ENCODE measurements at regions not wholly inside any gene's neighbourhood (a gene's known extent, or its start where the extent isn't known, plus 50 kb on each side); places are given as distances from the start of the nearest gene placed in this dataset.
"Not testable (repeated sequence)": the region's sequence is repeated elsewhere in the genome, so short reads cannot be mapped to it uniquely, and the experiment has no call there.

GRCh38 chr17:27107386-27108328 is 186.3 kb upstream of the WSB1 start (continued):
- TF ChIP-seq ZBTB11 (CRISPR knock-in tag; IDR thresholded peaks at IDR 0.05), result peak in 1 of 3 experiments; percentile 67; a peak in 2 of 6 replicates
- not testable (repeated sequence) for TF ChIP-seq NR2C2, ZNF740, CEBPG (CRISPR knock-in tag; IDR thresholded peaks at IDR 0.05)
- TF ChIP-seq NR2C2 (tag; IDR thresholded peaks at IDR 0.05), result peak; percentile 47; the same call in 1 of the 2 replicates
- TF ChIP-seq TEAD1 (CRISPR knock-in tag; IDR thresholded peaks at IDR 0.05), result peak in 1 of 2 experiments; percentile 72; a peak in 2 of 4 replicates
- TF ChIP-seq, protein P1, sequence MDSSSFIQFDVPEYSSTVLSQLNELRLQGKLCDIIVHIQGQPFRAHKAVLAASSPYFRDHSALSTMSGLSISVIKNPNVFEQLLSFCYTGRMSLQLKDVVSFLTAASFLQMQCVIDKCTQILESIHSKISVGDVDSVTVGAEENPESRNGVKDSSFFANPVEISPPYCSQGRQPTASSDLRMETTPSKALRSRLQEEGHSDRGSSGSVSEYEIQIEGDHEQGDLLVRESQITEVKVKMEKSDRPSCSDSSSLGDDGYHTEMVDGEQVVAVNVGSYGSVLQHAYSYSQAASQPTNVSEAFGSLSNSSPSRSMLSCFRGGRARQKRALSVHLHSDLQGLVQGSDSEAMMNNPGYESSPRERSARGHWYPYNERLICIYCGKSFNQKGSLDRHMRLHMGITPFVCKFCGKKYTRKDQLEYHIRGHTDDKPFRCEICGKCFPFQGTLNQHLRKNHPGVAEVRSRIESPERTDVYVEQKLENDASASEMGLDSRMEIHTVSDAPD (CRISPR knock-in tag; IDR thresholded peaks at IDR 0.05), result peak; percentile 73; the same call in 1 of the 2 replicates
- TF ChIP-seq NFE2L1 (tag; IDR thresholded peaks at IDR 0.05; ENCODE audit: borderline replicate concordance, low read depth), result peak; percentile 61; the same call in 1 of the 2 replicates
- TF ChIP-seq ZNF584 (CRISPR knock-in tag; IDR thresholded peaks at IDR 0.05; ENCODE audit: low read depth), result peak; percentile 88
- 0 out of 2 replicates have a peak, but pooled peaks have one; percentile 45 for TF ChIP-seq ZNF354B (CRISPR knock-in tag; IDR thresholded peaks at IDR 0.05)
- peak in 1 of 2 experiments; percentile 93; a peak in 2 of 4 replicates for TF ChIP-seq ZNF740 (tag; IDR thresholded peaks at IDR 0.05)
- TF ChIP-seq CXXC5 (CRISPR knock-in tag; IDR thresholded peaks at IDR 0.05), result peak; percentile 70
- 0 out of 4 replicates have a peak, but pooled peaks of 1 of the 2 experiments have one; percentile 7 for TF ChIP-seq CEBPG (tag; conservative IDR thresholded peaks at IDR 0.05 in 1 of 2, IDR thresholded peaks at IDR 0.05 in 1 of 2)
- TF ChIP-seq DIDO1 (tag; IDR thresholded peaks at IDR 0.05; ENCODE audit: low read depth), result 0 out of 2 replicates have a peak, but pooled peaks have one; percentile 19
- TF ChIP-seq, protein P2, sequence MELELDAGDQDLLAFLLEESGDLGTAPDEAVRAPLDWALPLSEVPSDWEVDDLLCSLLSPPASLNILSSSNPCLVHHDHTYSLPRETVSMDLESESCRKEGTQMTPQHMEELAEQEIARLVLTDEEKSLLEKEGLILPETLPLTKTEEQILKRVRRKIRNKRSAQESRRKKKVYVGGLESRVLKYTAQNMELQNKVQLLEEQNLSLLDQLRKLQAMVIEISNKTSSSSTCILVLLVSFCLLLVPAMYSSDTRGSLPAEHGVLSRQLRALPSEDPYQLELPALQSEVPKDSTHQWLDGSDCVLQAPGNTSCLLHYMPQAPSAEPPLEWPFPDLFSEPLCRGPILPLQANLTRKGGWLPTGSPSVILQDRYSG (tag; conservative IDR thresholded peaks at IDR 0.05; ENCODE audit: low read depth), result peak; percentile 97
- 0 out of 4 replicates have a peak, but pooled peaks of 1 of the 2 experiments have one; percentile 51 for TF ChIP-seq MAZ (CRISPR knock-in tag; conservative IDR thresholded peaks at IDR 0.05 in 1 of 2, IDR thresholded peaks at IDR 0.05 in 1 of 2)
- peak; percentile 93 for TF ChIP-seq PTTG1 (tag; IDR thresholded peaks at IDR 0.05; ENCODE audit: low read depth)

All from K562 (cell line).